ENCODE measurements at regions not wholly inside any gene's neighbourhood (a gene's known extent, or its start where the extent isn't known, plus 50 kb on each side); places are given as distances from the start of the nearest gene placed in this dataset.

DNA sequence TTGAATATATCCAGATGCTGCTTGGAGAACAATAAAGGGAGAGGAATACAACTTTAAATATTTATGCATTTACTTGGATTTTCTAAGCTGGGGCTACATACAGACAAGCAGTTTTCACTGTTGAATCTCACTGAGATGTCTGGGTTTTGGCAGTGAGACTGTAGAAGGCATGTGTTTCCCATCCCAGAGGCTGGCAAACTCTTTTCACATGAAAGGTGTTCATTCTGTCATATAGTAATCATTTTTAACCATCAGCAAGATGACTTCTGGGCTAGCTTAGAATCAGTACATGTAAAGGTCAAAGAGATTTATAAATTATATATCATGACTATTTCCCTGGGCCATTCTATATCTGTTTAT lies 218.7 kb upstream of the SGO1 start:
- DNase-seq = no peak
- intact Hi-C loops (cut with DNase I) = no loop called here

GRCh38 chr3:20403986-20404740 lies 218.2 kb upstream of the SGO1 start:
- Histone ChIP-seq H3K27me3 (no peaks in the 10 kb centered on the region), H3K27ac (no peak overlapping the region), H3K9me3 (no peaks in the 10 kb centered on the region), H3K4me1 (ENCODE audit: insufficient read depth) (peaks cover 4% of the 10 kb centered on the region), H3K36me3 (no peaks in the 10 kb centered on the region), H3K4me3 (no peak overlapping the region)
- intact Hi-C loops (cut with DNase I) = no loop called here
- TF ChIP-seq EP300 (IDR thresholded peaks at IDR 0.05) (no peak), POLR2A (IDR thresholded peaks at IDR 0.05) (no peak)
- TF ChIP-seq, protein P1, sequence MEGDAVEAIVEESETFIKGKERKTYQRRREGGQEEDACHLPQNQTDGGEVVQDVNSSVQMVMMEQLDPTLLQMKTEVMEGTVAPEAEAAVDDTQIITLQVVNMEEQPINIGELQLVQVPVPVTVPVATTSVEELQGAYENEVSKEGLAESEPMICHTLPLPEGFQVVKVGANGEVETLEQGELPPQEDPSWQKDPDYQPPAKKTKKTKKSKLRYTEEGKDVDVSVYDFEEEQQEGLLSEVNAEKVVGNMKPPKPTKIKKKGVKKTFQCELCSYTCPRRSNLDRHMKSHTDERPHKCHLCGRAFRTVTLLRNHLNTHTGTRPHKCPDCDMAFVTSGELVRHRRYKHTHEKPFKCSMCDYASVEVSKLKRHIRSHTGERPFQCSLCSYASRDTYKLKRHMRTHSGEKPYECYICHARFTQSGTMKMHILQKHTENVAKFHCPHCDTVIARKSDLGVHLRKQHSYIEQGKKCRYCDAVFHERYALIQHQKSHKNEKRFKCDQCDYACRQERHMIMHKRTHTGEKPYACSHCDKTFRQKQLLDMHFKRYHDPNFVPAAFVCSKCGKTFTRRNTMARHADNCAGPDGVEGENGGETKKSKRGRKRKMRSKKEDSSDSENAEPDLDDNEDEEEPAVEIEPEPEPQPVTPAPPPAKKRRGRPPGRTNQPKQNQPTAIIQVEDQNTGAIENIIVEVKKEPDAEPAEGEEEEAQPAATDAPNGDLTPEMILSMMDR (IDR thresholded peaks at IDR 0.05) = no peak
- no peak for DNase-seq
- 94 to 96% (median 95%) methylated on average over 3 of the region's 3 CpGs for WGBS, 3 donors

More for the DNA sequence above, 218.7 kb upstream of the SGO1 start:
- no peak overlapping the region for H3K27ac ChIP-seq
- H3K4me1 ChIP-seq (ENCODE audit: insufficient read depth) = peaks cover 4% of the 10 kb centered on the region
- H3K9me3 ChIP-seq = no peaks in the 10 kb centered on the region
- no peak for TF ChIP-seq EP300 (IDR thresholded peaks at IDR 0.05)
- H3K4me3 ChIP-seq = no peak overlapping the region
- H3K36me3 ChIP-seq = no peaks in the 10 kb centered on the region
- H3K27me3 ChIP-seq = no peaks in the 10 kb centered on the region

DNA sequence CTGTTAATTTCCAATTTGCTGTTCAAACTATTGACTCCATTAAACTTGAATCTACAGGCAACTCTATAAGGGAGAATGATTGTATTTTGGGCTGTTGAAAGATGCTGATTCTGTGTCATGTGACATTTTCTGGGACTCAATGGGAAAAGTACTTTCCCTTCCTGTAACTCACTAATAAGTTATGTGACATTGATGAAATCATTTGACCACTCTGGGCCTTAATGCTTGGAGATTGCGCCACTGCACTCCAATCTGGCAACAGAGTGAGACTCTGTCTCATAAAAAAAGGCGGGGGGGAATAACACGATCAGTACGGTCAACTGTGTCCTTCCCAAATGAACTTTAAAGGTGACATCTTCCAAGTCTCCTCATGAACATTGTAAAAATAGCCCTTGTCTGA lies 215.2 kb upstream of the SGO1 start:
- DNase-seq = no peak
- H3K27me3 ChIP-seq = no peaks in the 10 kb centered on the region
- peaks cover 4% of the 10 kb centered on the region for H3K4me1 ChIP-seq (ENCODE audit: insufficient read depth)
- no peak overlapping the region for H3K4me3 ChIP-seq
- no peak overlapping the region for H3K27ac ChIP-seq
- H3K9me3 ChIP-seq = no peaks in the 10 kb centered on the region
- intact Hi-C loops (cut with DNase I) = loop anchor here in 1 of 4 donors (2.0 kb wide), 1 partner anchor 172 kb away; no protein-coding TSS in a partner anchor
- no peaks in the 10 kb centered on the region for H3K36me3 ChIP-seq
- WGBS, 3 donors = 90 to 96% (median 94%) methylated on average over 4 of the region's 4 CpGs
- TF ChIP-seq, protein P1 (IDR thresholded peaks at IDR 0.05) = no peak
- TF ChIP-seq POLR2A (IDR thresholded peaks at IDR 0.05) = no peak
- TF ChIP-seq EP300 (IDR thresholded peaks at IDR 0.05) = no peak

DNA sequence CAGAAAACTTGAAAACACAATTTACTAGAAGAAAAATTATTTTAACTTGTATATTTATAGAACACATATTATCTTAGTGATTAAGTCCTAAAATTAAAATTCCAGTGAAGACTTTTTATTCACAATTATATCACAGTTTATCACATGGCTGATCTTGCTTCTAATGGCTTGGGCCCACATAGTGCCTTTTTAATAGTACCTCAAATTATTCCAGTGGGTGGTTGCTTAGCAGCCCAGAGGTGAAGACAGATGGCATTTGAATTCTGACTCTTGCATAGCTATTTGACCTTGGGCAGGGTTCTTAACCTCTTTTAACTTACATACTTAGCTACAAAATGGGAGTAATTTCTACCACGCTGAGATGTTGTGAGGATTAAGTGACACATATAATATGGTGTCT lies 214.7 kb upstream of the SGO1 start:
- Histone ChIP-seq H3K27me3 (no peaks in the 10 kb centered on the region), H3K36me3 (no peaks in the 10 kb centered on the region), H3K9me3 (no peaks in the 10 kb centered on the region), H3K4me3 (no peak overlapping the region), H3K27ac (no peak overlapping the region), H3K4me1 (ENCODE audit: insufficient read depth) (peaks cover 4% of the 10 kb centered on the region)
- TF ChIP-seq, protein P1 (IDR thresholded peaks at IDR 0.05) = no peak
- TF ChIP-seq POLR2A (IDR thresholded peaks at IDR 0.05) (no peak), EP300 (IDR thresholded peaks at IDR 0.05) (no peak)
- 84 to 87% (median 85%) methylated on average over 1 of the region's 1 CpG for WGBS, 3 donors
- no peak for DNase-seq
- intact Hi-C loops (cut with DNase I) = loop anchor here in 1 of 4 donors (2.0 kb wide), 1 partner anchor 172 kb away; no protein-coding TSS in a partner anchor

DNA sequence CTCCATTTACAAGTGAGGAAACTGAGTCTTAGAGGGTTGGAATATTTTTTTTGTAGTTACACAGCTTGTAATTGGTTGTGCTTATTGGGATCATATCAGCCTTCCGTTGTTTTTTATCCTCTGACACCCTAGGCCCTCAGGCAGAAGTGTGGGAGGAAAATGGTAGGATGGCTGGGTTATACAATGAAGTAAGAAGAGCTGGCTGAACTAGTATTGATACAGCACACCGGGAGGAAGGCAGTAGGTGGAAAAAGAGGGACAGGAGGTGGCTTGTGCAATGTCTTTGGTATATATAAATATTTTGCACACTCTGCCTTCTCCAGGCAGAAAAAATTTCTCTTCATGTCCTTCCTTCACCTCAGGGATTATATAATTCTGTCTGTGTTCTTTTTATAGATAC lies 214.3 kb upstream of the SGO1 start:
- no peak for TF ChIP-seq POLR2A (IDR thresholded peaks at IDR 0.05)
- TF ChIP-seq, protein P1 (IDR thresholded peaks at IDR 0.05) = no peak
- no peak for TF ChIP-seq EP300 (IDR thresholded peaks at IDR 0.05)
- no peaks in the 10 kb centered on the region for H3K36me3 ChIP-seq
- H3K4me1 ChIP-seq (ENCODE audit: insufficient read depth) = peaks cover 4% of the 10 kb centered on the region
- H3K27ac ChIP-seq = no peak overlapping the region
- intact Hi-C loops (cut with DNase I) = loop anchor here in 1 of 4 donors (2.0 kb wide), 1 partner anchor 173 kb away; no protein-coding TSS in a partner anchor
- no peaks in the 10 kb centered on the region for H3K9me3 ChIP-seq
- H3K4me3 ChIP-seq = no peak overlapping the region
- DNase-seq = no peak
- 53 to 63% (median 54%) methylated on average over 2 of the region's 2 CpGs for WGBS, 3 donors
- no peaks in the 10 kb centered on the region for H3K27me3 ChIP-seq
